Neural cell (in vitro differentiated cells): ENCODE measurements at regions not wholly inside any gene's neighbourhood (a gene's known extent, or its start where the extent isn't known, plus 50 kb on each side); places are given as distances from the start of the nearest gene placed in this dataset.

Experiments used
- H2AFZ ChIP-seq: fragments of 200-600, 300-800 bp; sonication (generic), shearing (Covaris generic); 2 replicates; pipeline ENCODE4 v1.6.0; 2014; ENCODE audit warnings: low read depth, mild to moderate bottlenecking, antibody characterized with exemption, low read length, moderate library complexity
- H3F3A ChIP-seq: fragments of 200-600 bp; shearing (Covaris generic); 2 replicates; pipeline ENCODE4 v1.6.1; 2016; ENCODE audit warnings: mild to moderate bottlenecking, moderate library complexity, mixed read lengths, antibody characterized with exemption, low read length; ENCODE audit not compliant: insufficient read depth, poor library complexity, severe bottlenecking
- H3K27ac ChIP-seq: fragments of 200-600, 300-800 bp; sonication (generic), shearing (Covaris generic); 2 replicates; pipeline ENCODE4 v1.5.1; 2014; ENCODE audit warnings: mild to moderate bottlenecking, low read length, moderate library complexity
- H3K27me3 ChIP-seq: fragments of 300-800, 200-600 bp; sonication (generic), shearing (Covaris generic); 2 replicates; pipeline ENCODE4 v1.6.0; 2014; ENCODE audit warnings: mild to moderate bottlenecking, low read depth, low read length, moderate library complexity; ENCODE audit not compliant: insufficient read depth
- H3K36me3 ChIP-seq: fragments of 300-800, 200-600 bp; sonication (generic), shearing (Covaris generic); 2 replicates; pipeline ENCODE4 v1.5.1; 2014; ENCODE audit warnings: mild to moderate bottlenecking, antibody characterized with exemption, low read length, moderate library complexity; ENCODE audit not compliant: insufficient read depth
- H3K4me2 ChIP-seq: fragments of 300-800, 200-600 bp; sonication (generic), shearing (Covaris generic); 2 replicates; pipeline ENCODE4 v1.6.0; 2014; ENCODE audit warnings: mild to moderate bottlenecking, low read length
- H3K4me3 ChIP-seq: fragments of 300-800, 200-600 bp; sonication (generic), shearing (Covaris generic); 2 replicates; pipeline ENCODE4 v1.5.1; 2014; ENCODE audit warnings: mild to moderate bottlenecking, low read length, moderate library complexity
- H3K79me2 ChIP-seq: fragments of 200-600 bp; shearing (Covaris generic); replicated peaks from 2 replicates; pipeline ENCODE4 v1.6.0; 2014; ENCODE audit warnings: mild to moderate bottlenecking, low read length, moderate library complexity; ENCODE audit not compliant: insufficient read depth
- H3K9ac ChIP-seq: fragments of 300-800, 200-600 bp; sonication (generic), shearing (Covaris generic); 2 replicates; pipeline ENCODE4 v1.6.1; 2016; ENCODE audit warnings: mild to moderate bottlenecking, low read length, mixed read lengths
- H3K9me2 ChIP-seq: fragments of 200-600 bp; shearing (Covaris generic); 2 replicates; pipeline ENCODE4 v1.6.1; 2016; ENCODE audit warnings: mild to moderate bottlenecking, low read length, mixed read lengths; ENCODE audit not compliant: insufficient read depth
- H3K9me3 ChIP-seq: fragments of 200-600, 300-800 bp; sonication (generic), shearing (Covaris generic); 2 replicates; pipeline ENCODE4 v1.6.1; 2016; ENCODE audit warnings: mild to moderate bottlenecking, mixed run types, low read length, moderate library complexity, mixed read lengths
- H4K20me1 ChIP-seq: fragments of 200-600 bp; shearing (Covaris generic); 2 replicates; pipeline ENCODE4 v1.6.1; 2016; ENCODE audit warnings: mild to moderate bottlenecking, mixed run types; ENCODE audit not compliant: insufficient read depth
- CTCF ChIP-seq: fragments of 450-650 bp; IDR thresholded peaks from 2 replicates; pipeline ENCODE4 v1.5.1; 2014; ENCODE audit warnings: antibody characterized with exemption, mild to moderate bottlenecking, moderate library complexity; ENCODE audit not compliant: poor library complexity, severe bottlenecking
- EP300 ChIP-seq: fragments of 450-650 bp; conservative IDR thresholded peaks from 2 replicates; pipeline ENCODE4 v1.6.1; 2014; ENCODE audit warnings: antibody characterized with exemption, mild to moderate bottlenecking, moderate library complexity; ENCODE audit not compliant: poor library complexity, severe bottlenecking
- EZH2 ChIP-seq: fragments of 200-600, 300-800 bp; shearing (Covaris generic), sonication (generic); IDR thresholded peaks from 2 replicates; pipeline ENCODE4 v1.6.1; 2014; ENCODE audit warnings: antibody characterized with exemption, low read length, borderline replicate concordance, mild to moderate bottlenecking; ENCODE audit not compliant: insufficient read depth, poor library complexity, severe bottlenecking
- MXI1 ChIP-seq: fragments of 450-650 bp; conservative IDR thresholded peaks from 2 replicates; pipeline ENCODE4 v1.6.1; 2014; ENCODE audit warnings: antibody characterized with exemption, mild to moderate bottlenecking; ENCODE audit not compliant: poor library complexity, severe bottlenecking
- POLR2AphosphoS5 ChIP-seq: IDR thresholded peaks from 2 replicates; pipeline ENCODE4 v1.6.1; 2012
- RAD21 ChIP-seq: fragments of 450-650 bp; conservative IDR thresholded peaks from 2 replicates; pipeline ENCODE4 v1.6.1; 2014; ENCODE audit warnings: antibody characterized with exemption, mild to moderate bottlenecking, moderate library complexity
- REST ChIP-seq: IDR thresholded peaks from 2 replicates; pipeline ENCODE4 v1.6.1; 2012; ENCODE audit warnings: borderline replicate concordance
- SMC3 ChIP-seq: fragments of 450-650 bp; conservative IDR thresholded peaks from 2 replicates; pipeline ENCODE4 v1.6.1; 2014; ENCODE audit warnings: antibody characterized with exemption, mild to moderate bottlenecking, moderate library complexity; ENCODE audit not compliant: poor library complexity
- TAF1 ChIP-seq: IDR thresholded peaks from 2 replicates; pipeline ENCODE4 v1.6.1; 2012; ENCODE audit warnings: low read depth

- TF ChIP-seq EZH2 (no peak), MXI1 (no peak), EP300 (no peak), CTCF (no peak), POLR2AphosphoS5 (no peak), RAD21 (no peak), TAF1 (no peak), REST (no peak), SMC3 (no peak)
- H2AFZ ChIP-seq = no peak overlapping the region
These were observed 981.9 kb downstream of the SI start for GRCh38 chr3:164096352-164096751.

GRCh38 chr3:164095949-164096348 is 982.3 kb downstream of the SI start:
- no peaks in the 10 kb centered on the region for H3F3A ChIP-seq
- H3K9ac ChIP-seq = no peak overlapping the region
- no peak overlapping the region for H3K4me2 ChIP-seq
- no peaks in the 10 kb centered on the region for H3K27me3 ChIP-seq
- no peak overlapping the region for H3K4me3 ChIP-seq
- no peak overlapping the region for H2AFZ ChIP-seq
- TF ChIP-seq REST (no peak), SMC3 (no peak)
- no peaks in the 10 kb centered on the region for H3K79me2 ChIP-seq
- H3K9me3 ChIP-seq = no peaks in the 10 kb centered on the region
- H3K36me3 ChIP-seq = no peaks in the 10 kb centered on the region
- H4K20me1 ChIP-seq = no peaks in the 10 kb centered on the region
- H3K9me2 ChIP-seq = no peaks in the 10 kb centered on the region
- no peak overlapping the region for H3K27ac ChIP-seq

More at GRCh38 chr3:164096352-164096751, 981.9 kb downstream of the SI start:
- Histone ChIP-seq H4K20me1 (no peaks in the 10 kb centered on the region), H3K4me3 (no peak overlapping the region), H3K27me3 (no peaks in the 10 kb centered on the region), H3K27ac (no peak overlapping the region), H3K4me2 (no peak overlapping the region), H3K9ac (no peak overlapping the region), H3K36me3 (no peaks in the 10 kb centered on the region), H3K9me2 (no peaks in the 10 kb centered on the region), H3F3A (no peaks in the 10 kb centered on the region), H3K9me3 (no peaks in the 10 kb centered on the region), H3K79me2 (no peaks in the 10 kb centered on the region)
